Heart left ventricle (tissue), 16 donors: ENCODE measurements at regions not wholly inside any gene's neighbourhood (a gene's known extent, or its start where the extent isn't known, plus 50 kb on each side); places are given as distances from the start of the nearest gene placed in this dataset.

Source experiments
- ATAC-seq, 4 donors: fragments of 200-7000 bp; cut with Tn5 transposase; one replicate each; pipeline ENCODE4 v1.9.1; 2020 to 2022; ENCODE audit warnings: moderate library complexity in 4 of 4, mild to moderate bottlenecking in 3 of 4, moderate number of reproducible peaks in 1 of 4
- DNase-seq, 5 donors: peaks; one replicate each; pipeline ENCODE4 v3.0.0-alpha.2; 2020
- H3K27ac ChIP-seq, 12 donors: fragments of 200-600 bp; sonication (generic) in 4 of 12; one replicate each; pipeline versions ENCODE4 v1.5.0 to v1.8.0; 2016 to 2022; ENCODE audit warnings: mild to moderate bottlenecking in 2 of 12
- H3K27me3 ChIP-seq, 9 donors: fragments of 200-600 bp; sonication (generic) in 2 of 9; one replicate each; pipeline versions ENCODE4 v1.5.1 to v1.8.0; 2016 to 2022; ENCODE audit warnings: mild to moderate bottlenecking in 3 of 9
- H3K36me3 ChIP-seq, 9 donors: fragments of 200-600 bp; sonication (generic) in 2 of 9; one replicate each; pipeline versions ENCODE4 v1.5.0 to v1.8.0; 2018 to 2022; ENCODE audit warnings: mild to moderate bottlenecking in 2 of 9
- H3K4me1 ChIP-seq, 12 donors: fragments of 200-600 bp; sonication (generic) in 4 of 12; one replicate each; pipeline versions ENCODE4 v1.5.0 to v1.8.0; 2016 to 2022; ENCODE audit warnings: mild to moderate bottlenecking in 3 of 12
- H3K4me3 ChIP-seq, 12 donors: fragments of 200-600 bp; sonication (generic) in 4 of 12; one replicate each; pipeline versions ENCODE4 v1.5.0 to v1.8.0; 2017 to 2022; ENCODE audit warnings: mild to moderate bottlenecking in 9 of 12, moderate library complexity in 4 of 12
- H3K9me3 ChIP-seq, 12 donors: fragments of 200-600 bp; sonication (generic) in 4 of 12; one replicate each; pipeline versions ENCODE4 v1.5.0 to v1.8.0; 2016 to 2022; ENCODE audit warnings: mild to moderate bottlenecking in 1 of 12
- CTCF ChIP-seq, 12 donors: fragments of 200-600 bp; sonication (generic) in 4 of 12; IDR thresholded peaks; one replicate each; pipeline versions ENCODE4 v1.5.0 to v1.8.0; 2018 to 2022; ENCODE audit warnings: antibody characterized with exemption in 12 of 12, mild to moderate bottlenecking in 5 of 12
- POLR2A ChIP-seq, 2 donors: fragments of 450-650 bp; IDR thresholded peaks; one replicate each; pipeline ENCODE4 v1.6.1; 2017; ENCODE audit warnings: antibody characterized with exemption in 2 of 2, mild to moderate bottlenecking in 2 of 2, moderate library complexity in 2 of 2
- WGBS, 4 donors: extraction: QIAGEN DNeasy Blood & Tissue Kit in 2 of 4; methylation state at CpG; one replicate each; pipeline versions ENCODE4 v1.1.5 to v1.1.7; 2013 to 2018; 5-methylcytosine and 5-hydroxymethylcytosine counted together
- intact Hi-C, 10 donors: fragments of 100-400 bp; cut with DNase I; formaldehyde crosslinking; loops; one replicate each; pipeline versions ENCODE4 v1.11.1 to v1.14.2; 2022
- donor health status: ischemic (EF 13 %, LVEDD 7.1; RV severe dilation, severe dysfunction).
- donor health status: healthy with polysubstance abuse.
- donor health status: DM: no; HTN: yes; CAD: no.
- donor health status: DM: no; HTN: no; CAD: no.
- donor health status: ischemic (EF 25% LVEDD 6.9; RV normal size, moderate dysfunction).
- donor health status: ischemic (EF 25% LVEDD 5.7; RV mildly dilated, moderate dysfunction).
- donor health status: healthy.
- donor health status: DM: yes; HTN: yes; CAD: no.
- donor health status: ischemic (EF 35%, LVEDD 5.7; RV mildly dilated, moderate dysfunction).
- donor health status: nonischemic (EF 11% LVEDD 7.7; RV severe dilation, severe dysfunction).
- donor health status: DM: yes; HTN: yes; CAD: no.
- donor health status: PGD.
- donor health status: ischemic (EF 29% LVEDD 5.4; RV normal size, mild dysfunction).
- donor health status: nonischemic (EF 23%, LVEDD 6.1; RV moderate dilation, normal function).

DNA sequence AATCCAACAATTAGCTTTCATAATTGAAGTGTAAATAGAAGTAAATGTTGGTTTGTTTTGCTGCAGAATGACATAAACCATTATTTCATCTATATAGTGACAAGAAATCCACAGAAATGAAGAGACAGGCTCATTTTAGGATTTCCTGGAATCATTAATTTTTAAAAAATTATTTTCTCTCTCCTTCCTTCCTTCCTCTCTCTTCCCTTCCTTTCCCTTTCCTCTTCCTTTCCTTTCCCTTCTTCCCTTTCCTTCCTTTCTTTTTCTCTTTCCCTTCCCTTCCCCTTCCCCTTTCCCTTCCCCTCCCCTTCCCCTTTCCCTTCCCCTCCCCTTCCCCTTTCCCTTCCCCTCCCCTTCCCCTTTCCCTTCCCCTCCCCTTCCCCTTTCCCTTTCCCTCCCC, 51.2 kb upstream of the KMT2C start:
- intact Hi-C loops: no loop called here
- Histone ChIP-seq H3K9me3 (no peaks in the 10 kb centered on the region), H3K4me3 (no peak overlapping the region), H3K4me1 (no peaks in the 10 kb centered on the region), H3K36me3 (no peaks in the 10 kb centered on the region), H3K27ac (no peak overlapping the region), H3K27me3 (no peaks in the 10 kb centered on the region)
- no peak for TF ChIP-seq CTCF (IDR thresholded peaks at IDR 0.05)
- TF ChIP-seq POLR2A (IDR thresholded peaks at IDR 0.05): no peak
- ATAC-seq (no peak), DNase-seq (no peak)

DNA sequence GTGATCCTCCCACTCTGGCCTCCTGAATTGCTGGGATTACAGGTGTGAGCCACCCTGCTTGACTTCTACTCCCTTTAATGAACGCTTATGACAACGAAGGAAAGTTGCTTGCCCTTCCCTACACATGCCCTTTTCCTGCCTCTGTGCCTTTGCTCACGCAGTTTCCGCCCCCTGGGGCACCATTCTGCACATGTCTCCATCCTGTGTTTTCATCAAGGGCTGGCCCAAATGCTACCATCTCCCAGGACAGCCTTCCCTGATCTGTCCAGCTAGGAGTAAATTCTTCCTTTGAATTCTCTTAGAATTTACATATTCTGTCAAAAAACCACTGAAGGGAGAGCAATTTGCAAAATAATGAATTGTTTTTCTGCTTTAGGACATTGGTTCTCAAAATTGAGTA, 50.0 kb upstream of the KMT2C start:
- intact Hi-C loops: no loop called here
- H3K4me1 ChIP-seq: no peaks in the 10 kb centered on the region
- H3K4me3 ChIP-seq: no peak overlapping the region
- no peak overlapping the region for H3K27ac ChIP-seq
- TF ChIP-seq CTCF (IDR thresholded peaks at IDR 0.05) (no peak), POLR2A (IDR thresholded peaks at IDR 0.05) (no peak)
- H3K27me3 ChIP-seq: no peaks in the 10 kb centered on the region
- ATAC-seq (no peak), DNase-seq (no peak)
- H3K9me3 ChIP-seq: no peaks in the 10 kb centered on the region
- H3K36me3 ChIP-seq: no peaks in the 10 kb centered on the region
- WGBS, 4 donors: 76 to 85% (median 84%) methylated on average over 4 of the region's 4 CpGs
